ENCODE measurements at regions not wholly inside any gene's neighbourhood (a gene's known extent, or its start where the extent isn't known, plus 50 kb on each side); places are given as distances from the start of the nearest gene placed in this dataset.

DNA sequence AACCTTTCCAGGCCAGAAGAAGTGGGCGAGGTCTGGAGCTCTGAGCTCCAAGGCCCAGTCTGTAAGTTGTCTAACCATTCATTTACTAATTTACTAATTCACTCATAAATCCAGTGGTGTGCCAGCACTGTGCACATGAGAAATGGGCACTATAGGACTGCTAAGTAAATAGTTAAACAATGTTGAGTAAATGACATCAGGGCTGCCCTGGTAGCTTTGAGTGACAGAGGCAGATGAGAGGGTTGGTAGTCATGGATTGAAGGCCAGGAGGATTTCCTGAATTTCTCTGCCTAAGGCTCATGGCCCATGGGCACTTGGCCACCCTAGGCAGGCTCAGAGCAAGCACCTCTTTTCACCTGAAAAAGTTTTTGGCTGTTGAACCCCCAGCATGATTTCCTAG, 216.9 kb upstream of the RXFP2 start:
- TF ChIP-seq CTCF (IDR thresholded peaks at IDR 0.05) = no peak
- H3K9ac ChIP-seq (ENCODE audit: low read depth in 2 of 2, low read length in 2 of 2) = no peak overlapping the region
- intact Hi-C loops (cut with DNase I) = no loop called here
- no peaks in the 10 kb centered on the region for H3K36me3 ChIP-seq
- no peaks in the 10 kb centered on the region for H3K4me1 ChIP-seq
- no peaks in the 10 kb centered on the region for H3K9me3 ChIP-seq
- no peak overlapping the region for H3K27ac ChIP-seq
- no peak overlapping the region for H3K4me3 ChIP-seq
- no peak for DNase-seq
- no peaks in the 10 kb centered on the region for H3K27me3 ChIP-seq

DNA sequence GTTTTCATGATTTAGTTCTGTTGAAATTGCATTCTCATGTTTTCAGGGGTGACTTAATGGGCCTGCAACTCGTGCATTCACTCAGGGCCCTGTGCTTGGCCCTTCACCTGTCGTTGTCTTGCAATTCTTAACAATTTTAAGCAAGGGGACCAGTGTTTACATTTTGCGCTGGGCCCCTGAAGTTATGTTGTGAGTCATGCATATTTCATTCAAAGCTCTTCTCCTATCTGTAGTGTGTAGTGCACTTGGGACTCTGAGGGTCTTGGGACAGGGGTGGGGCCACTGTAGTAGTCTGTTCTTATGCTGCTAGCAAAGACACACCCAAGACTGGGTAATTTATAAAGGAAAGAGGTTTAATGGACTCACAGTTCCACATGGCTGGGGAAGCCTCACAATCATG, 211.2 kb upstream of the RXFP2 start:
- no peak for DNase-seq
- Histone ChIP-seq H3K4me1 (no peaks in the 10 kb centered on the region), H3K27me3 (no peaks in the 10 kb centered on the region), H3K4me3 (no peak overlapping the region), H3K27ac (no peak overlapping the region), H3K9ac (ENCODE audit: low read depth in 2 of 2, low read length in 2 of 2) (no peak overlapping the region), H3K9me3 (no peaks in the 10 kb centered on the region), H3K36me3 (no peaks in the 10 kb centered on the region)
- TF ChIP-seq CTCF (IDR thresholded peaks at IDR 0.05) = no peak
- intact Hi-C loops (cut with DNase I) = no loop called here

DNA sequence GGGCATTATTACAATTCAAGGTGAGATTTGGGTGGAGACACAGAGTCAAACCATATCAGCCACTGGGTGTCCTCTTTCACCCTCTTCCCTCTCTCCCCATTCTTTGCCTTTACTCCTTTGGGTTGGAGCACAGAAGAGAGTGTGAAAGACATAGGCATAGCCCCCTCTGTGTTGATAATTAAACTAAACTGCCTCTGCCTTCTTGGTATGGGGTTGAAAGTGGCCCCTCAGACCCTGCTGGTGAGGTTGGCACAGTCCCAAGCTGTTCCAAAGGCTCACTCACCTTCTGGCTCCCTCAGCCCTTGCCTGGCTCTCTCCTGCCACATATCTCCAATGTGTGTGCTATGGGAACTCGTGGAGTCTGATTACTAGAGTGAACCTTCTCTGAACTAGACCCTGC, 210.6 kb upstream of the RXFP2 start:
- Histone ChIP-seq H3K27me3 (no peaks in the 10 kb centered on the region), H3K4me1 (no peaks in the 10 kb centered on the region), H3K27ac (no peak overlapping the region), H3K9me3 (no peaks in the 10 kb centered on the region), H3K9ac (ENCODE audit: low read depth in 2 of 2, low read length in 2 of 2) (no peak overlapping the region), H3K36me3 (no peaks in the 10 kb centered on the region), H3K4me3 (no peak overlapping the region)
- TF ChIP-seq CTCF (IDR thresholded peaks at IDR 0.05) = no peak
- DNase-seq = no peak
- intact Hi-C loops (cut with DNase I) = no loop called here

DNA sequence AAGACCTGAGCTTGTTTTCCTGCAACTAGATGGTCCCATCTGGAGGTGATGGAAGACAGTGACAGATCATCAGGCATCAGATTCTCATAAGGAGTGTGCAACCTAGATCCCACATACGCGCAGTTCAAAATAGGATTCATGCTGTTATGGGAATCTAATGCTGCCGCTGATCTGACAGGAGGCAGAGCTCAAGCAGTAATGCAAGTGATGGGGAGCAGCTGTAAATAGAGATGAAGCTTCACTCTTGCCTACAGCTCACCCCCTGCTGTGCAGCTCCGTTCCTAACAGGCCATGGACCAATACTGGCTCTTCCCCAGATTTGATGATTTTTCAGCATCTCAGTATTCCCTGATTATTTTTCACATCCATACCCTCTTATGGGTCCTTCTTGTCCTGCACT, 208.4 kb upstream of the RXFP2 start:
- Histone ChIP-seq H3K9ac (ENCODE audit: low read depth in 2 of 2, low read length in 2 of 2) (no peak overlapping the region), H3K9me3 (no peaks in the 10 kb centered on the region), H3K27ac (no peak overlapping the region), H3K4me1 (no peaks in the 10 kb centered on the region), H3K27me3 (no peaks in the 10 kb centered on the region), H3K4me3 (no peak overlapping the region), H3K36me3 (no peaks in the 10 kb centered on the region)
- no peak for TF ChIP-seq CTCF (IDR thresholded peaks at IDR 0.05)
- no peak for DNase-seq
- intact Hi-C loops (cut with DNase I) = no loop called here

- intact Hi-C loops (cut with DNase I) = loop anchor here (5.0 kb wide), 1 partner anchor 205 kb away; no protein-coding TSS in a partner anchor
- Histone ChIP-seq H3K27ac (no peak overlapping the region), H3K27me3 (no peaks in the 10 kb centered on the region), H3K9me3 (no peaks in the 10 kb centered on the region), H3K36me3 (no peaks in the 10 kb centered on the region), H3K9ac (ENCODE audit: low read depth in 2 of 2, low read length in 2 of 2) (no peak overlapping the region), H3K4me3 (no peak overlapping the region), H3K4me1 (no peaks in the 10 kb centered on the region)
- DNase-seq = no peak
- TF ChIP-seq CTCF (IDR thresholded peaks at IDR 0.05) = no peak
Measured at GRCh38 chr13:31537052-31537451, 202.3 kb upstream of the RXFP2 start.

All from colonic mucosa (tissue), 4 donors.